ENCODE measurements at regions not wholly inside any gene's neighbourhood (a gene's known extent, or its start where the extent isn't known, plus 50 kb on each side); places are given as distances from the start of the nearest gene placed in this dataset.

DNA sequence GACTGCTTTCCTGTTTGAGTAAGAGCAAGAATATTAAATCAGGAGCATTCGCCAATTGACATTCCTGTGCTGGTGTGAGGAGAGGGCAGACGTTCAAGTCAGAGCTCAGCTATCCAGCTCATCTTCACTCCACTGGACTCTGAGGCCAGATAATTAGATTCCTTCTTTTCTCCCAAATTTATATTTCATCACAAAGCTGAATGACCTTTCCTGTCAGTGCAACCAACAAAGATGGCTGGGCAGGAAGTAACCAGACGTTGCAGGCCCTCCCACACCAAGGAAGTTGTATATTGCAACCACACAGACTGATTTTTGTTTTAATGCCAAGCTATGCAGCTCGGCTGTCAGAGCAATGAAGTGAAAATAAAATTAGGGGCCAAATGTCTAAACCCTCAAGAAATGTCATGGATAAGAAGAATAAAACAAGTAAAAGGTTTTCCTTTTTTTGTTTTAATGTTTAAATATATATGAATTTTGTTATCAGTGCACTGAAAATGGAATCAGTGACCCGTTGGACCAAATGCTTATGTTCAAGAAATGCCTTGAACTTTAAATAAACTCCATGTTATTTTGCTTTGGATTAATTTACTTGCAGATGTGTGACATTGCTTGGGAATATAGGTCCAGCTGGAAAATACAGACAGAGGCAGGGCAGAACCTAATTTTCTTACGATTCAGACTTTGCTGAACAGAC, 578.9 kb upstream of the FAT1 start:
- TF ChIP-seq EZH2 (IDR thresholded peaks at IDR 0.05; ENCODE audit: borderline replicate concordance, low read length) = no peak
- no peak for TF ChIP-seq CTCF (conservative IDR thresholded peaks at IDR 0.05 in 1 of 2, IDR thresholded peaks at IDR 0.05 in 1 of 2; ENCODE audit: extremely low read depth in 1 of 2, insufficient read depth in 1 of 2, low read depth in 1 of 2, low read length in 2 of 2)

All from mammary epithelial cell (primary cell).